ENCODE measurements at regions not wholly inside any gene's neighbourhood (a gene's known extent, or its start where the extent isn't known, plus 50 kb on each side); places are given as distances from the start of the nearest gene placed in this dataset.

- TF ChIP-seq CTCF (IDR thresholded peaks at IDR 0.05; ENCODE audit: insufficient read depth, low read length), result no peak
- DNase-seq (ENCODE audit: low read depth), result no peak
- H3K4me3 ChIP-seq (ENCODE audit: low read depth, low read length), result no peak overlapping the region
These were observed 76.0 kb upstream of the RAB3GAP2 start for GRCh38 chr1:220348211-220348610.

- no peak for TF ChIP-seq CTCF (IDR thresholded peaks at IDR 0.05; ENCODE audit: insufficient read depth, low read length)
- DNase-seq (ENCODE audit: low read depth), result no peak
- H3K4me3 ChIP-seq (ENCODE audit: low read depth, low read length), result no peak overlapping the region
These were observed 75.5 kb upstream of the RAB3GAP2 start for GRCh38 chr1:220347654-220348175.

- no peak for DNase-seq (ENCODE audit: low read depth)
- no peak for TF ChIP-seq CTCF (IDR thresholded peaks at IDR 0.05; ENCODE audit: insufficient read depth, low read length)
- H3K4me3 ChIP-seq (ENCODE audit: low read depth, low read length), result no peak overlapping the region
These were observed 72.5 kb upstream of the RAB3GAP2 start for GRCh38 chr1:220344745-220345144.

- no peak for DNase-seq (ENCODE audit: low read depth)
- no peak for TF ChIP-seq CTCF (IDR thresholded peaks at IDR 0.05; ENCODE audit: insufficient read depth, low read length)
- no peak overlapping the region for H3K4me3 ChIP-seq (ENCODE audit: low read depth, low read length)
These were observed 70.6 kb upstream of the RAB3GAP2 start for GRCh38 chr1:220342853-220343252.

GRCh38 chr1:220341126-220341525 lies 68.9 kb upstream of the RAB3GAP2 start:
- DNase-seq (ENCODE audit: low read depth), result no peak
- TF ChIP-seq CTCF (IDR thresholded peaks at IDR 0.05; ENCODE audit: insufficient read depth, low read length), result no peak

GRCh38 chr1:220339581-220339980 lies 67.3 kb upstream of the RAB3GAP2 start:
- TF ChIP-seq CTCF (IDR thresholded peaks at IDR 0.05; ENCODE audit: insufficient read depth, low read length), result no peak
- H3K4me3 ChIP-seq (ENCODE audit: low read depth, low read length), result no peak overlapping the region
- DNase-seq (ENCODE audit: low read depth), result no peak

More at GRCh38 chr1:220341126-220341525, 68.9 kb upstream of the RAB3GAP2 start:
- no peak overlapping the region for H3K4me3 ChIP-seq (ENCODE audit: low read depth, low read length)

GRCh38 chr1:220338759-220339158 lies 66.5 kb upstream of the RAB3GAP2 start:
- no peak for TF ChIP-seq CTCF (IDR thresholded peaks at IDR 0.05; ENCODE audit: insufficient read depth, low read length)
- DNase-seq (ENCODE audit: low read depth), result no peak
- H3K4me3 ChIP-seq (ENCODE audit: low read depth, low read length), result no peak overlapping the region
